GM21528 (cell line): ENCODE measurements at regions not wholly inside any gene's neighbourhood (a gene's known extent, or its start where the extent isn't known, plus 50 kb on each side); places are given as distances from the start of the nearest gene placed in this dataset.
"Not testable (repeated sequence)": the region's sequence is repeated elsewhere in the genome, so short reads cannot be mapped to it uniquely, and the experiment has no call there.

Source experiments
- ATAC-seq: cut with Tn5 transposase; IDR thresholded peaks from one replicate; pipeline ENCODE4 v1.9.1; 2021; ENCODE audit warnings: mild to moderate bottlenecking, moderate library complexity; ENCODE audit not compliant: unreplicated experiment, low FRiP score

DNA sequence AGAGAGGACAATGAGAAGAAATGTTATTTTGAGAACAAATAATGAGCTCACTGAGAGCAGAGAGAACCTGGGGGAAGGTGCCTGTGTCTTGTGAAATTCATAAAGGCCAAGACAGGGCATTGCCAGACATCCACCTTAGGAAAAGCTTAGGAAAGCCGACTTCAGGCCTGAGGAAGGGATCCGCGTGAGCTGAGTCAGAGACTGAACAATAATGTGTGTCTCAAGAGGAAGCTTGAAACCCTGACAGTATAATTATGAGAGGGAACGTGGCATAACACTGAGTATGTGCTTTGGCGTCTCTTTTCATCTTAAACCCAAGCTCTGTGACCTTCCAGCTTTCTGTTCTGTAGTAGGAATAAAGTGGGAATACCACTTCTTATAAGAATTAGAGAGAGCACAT, 307.2 kb downstream of the ACTR3B start:
- no peak for ATAC-seq

DNA sequence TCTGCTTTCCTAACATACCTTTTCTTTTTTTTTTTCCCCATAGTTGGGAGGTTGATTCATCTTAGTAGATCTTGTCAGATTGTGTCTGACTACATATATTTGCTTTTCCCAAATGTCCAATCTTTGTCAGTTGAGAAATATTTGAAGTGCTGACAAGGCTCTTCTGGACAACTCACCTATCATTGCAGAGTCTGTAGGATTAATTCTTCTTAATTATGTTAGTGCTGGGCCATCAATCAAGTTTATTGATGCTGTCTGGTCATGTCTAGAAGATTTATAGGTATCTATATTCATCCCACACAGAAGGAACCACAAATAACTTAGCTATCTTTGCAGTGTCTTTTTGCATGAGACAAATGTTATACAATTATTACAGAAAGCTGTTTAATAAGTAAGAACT, 310.6 kb downstream of the ACTR3B start:
- no peak for ATAC-seq

- no peak for ATAC-seq
Measured at GRCh38 chr7:153072806-153073205, 313.3 kb downstream of the ACTR3B start.

DNA sequence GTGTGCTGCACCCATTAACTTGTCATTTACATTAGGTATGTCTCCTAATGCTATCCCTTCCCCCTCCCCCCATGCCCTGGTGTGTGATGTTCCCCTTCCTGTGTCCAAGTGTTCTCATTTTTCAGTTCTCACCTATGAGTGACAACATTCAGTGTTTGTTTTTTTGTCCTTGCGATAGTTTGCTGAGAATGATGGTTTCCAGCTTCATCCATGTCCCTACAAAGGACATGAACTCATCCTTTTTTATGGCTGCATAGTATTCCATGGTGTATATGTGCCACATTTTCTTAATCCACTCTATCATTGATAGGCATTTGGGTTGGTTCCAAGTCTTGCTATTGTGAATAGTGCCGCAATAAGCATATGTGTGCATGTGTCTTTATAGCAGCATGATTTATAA, 316.7 kb downstream of the ACTR3B start:
- ATAC-seq, result not testable (repeated sequence)

GRCh38 chr7:153081496-153081895, 321.9 kb downstream of the ACTR3B start:
- ATAC-seq, result no peak

GRCh38 chr7:153084278-153084677, 324.7 kb downstream of the ACTR3B start:
- no peak for ATAC-seq

DNA sequence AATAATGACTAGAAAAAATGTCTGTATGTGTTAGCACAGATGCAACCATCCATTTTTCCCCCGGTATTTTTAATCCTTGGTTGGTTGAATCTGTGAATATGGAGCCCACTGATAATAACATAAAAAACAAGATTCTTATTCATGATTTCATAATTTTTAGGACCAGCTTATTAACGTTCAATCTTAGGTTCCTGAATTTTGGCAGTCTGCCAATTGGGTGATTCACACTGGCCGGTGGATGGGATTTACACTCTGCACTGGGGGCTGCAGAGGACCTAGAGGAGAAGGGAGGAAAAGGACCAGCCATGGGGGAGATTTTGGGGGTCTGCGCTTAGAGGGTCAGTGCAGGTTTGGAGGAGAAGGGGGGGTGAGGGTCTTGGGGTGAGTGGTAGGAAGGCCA, 327.9 kb downstream of the ACTR3B start:
- no peak for ATAC-seq

DNA sequence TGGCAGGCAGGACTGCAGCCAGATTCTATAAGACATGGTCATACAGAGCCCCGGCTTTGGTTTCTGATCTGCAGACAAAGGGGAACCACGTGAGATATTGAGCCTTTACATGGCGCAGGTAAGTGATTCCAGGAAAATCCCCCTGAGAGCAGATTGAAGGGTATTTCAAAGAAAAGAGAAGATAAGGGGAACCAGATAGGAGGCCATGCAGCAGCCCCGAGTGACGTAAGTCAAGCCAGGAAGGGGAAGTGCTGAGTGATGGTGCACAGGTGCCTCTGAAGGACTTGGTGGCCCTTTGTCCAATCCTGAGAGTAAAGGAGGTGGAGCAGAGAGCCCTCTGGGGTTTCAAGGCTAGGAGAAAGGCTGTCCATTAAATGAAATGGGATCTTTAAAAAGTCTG, 329.0 kb downstream of the ACTR3B start:
- ATAC-seq, result no peak

- ATAC-seq, result no peak
Measured at GRCh38 chr7:153090209-153090608, 330.7 kb downstream of the ACTR3B start.

- no peak for ATAC-seq
Measured at GRCh38 chr7:153090764-153091163, 331.2 kb downstream of the ACTR3B start.

DNA sequence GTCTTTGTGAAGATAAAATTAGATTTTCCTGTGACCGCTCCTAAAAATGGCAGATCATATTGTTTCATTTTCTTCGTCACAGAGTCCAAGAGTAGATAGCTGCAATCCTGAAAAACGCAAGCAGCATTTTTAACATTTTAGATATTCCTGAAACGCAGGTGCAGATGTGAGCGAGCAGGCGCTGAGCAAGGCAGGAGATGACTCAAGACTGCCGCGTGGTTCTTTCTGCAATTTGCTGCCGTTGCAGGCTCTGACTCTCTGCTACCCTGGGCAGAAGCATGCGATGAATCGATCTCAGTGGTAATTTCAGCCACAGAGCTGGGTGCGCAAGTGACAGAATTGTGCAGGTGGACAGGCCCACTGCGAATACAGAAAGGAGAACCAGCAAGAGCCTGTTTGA, 331.9 kb downstream of the ACTR3B start:
- no peak for ATAC-seq

GRCh38 chr7:153097511-153098201, 338.1 kb downstream of the ACTR3B start:
- no peak for ATAC-seq

- ATAC-seq, result no peak
Measured at GRCh38 chr7:153099235-153099634, 339.7 kb downstream of the ACTR3B start.

- no peak for ATAC-seq
Measured at GRCh38 chr7:153100691-153101237, 341.2 kb downstream of the ACTR3B start.

- no peak for ATAC-seq
Measured at GRCh38 chr7:153103202-153103601, 343.6 kb downstream of the ACTR3B start.

GRCh38 chr7:153107826-153108225, 348.3 kb downstream of the ACTR3B start:
- ATAC-seq, result no peak

DNA sequence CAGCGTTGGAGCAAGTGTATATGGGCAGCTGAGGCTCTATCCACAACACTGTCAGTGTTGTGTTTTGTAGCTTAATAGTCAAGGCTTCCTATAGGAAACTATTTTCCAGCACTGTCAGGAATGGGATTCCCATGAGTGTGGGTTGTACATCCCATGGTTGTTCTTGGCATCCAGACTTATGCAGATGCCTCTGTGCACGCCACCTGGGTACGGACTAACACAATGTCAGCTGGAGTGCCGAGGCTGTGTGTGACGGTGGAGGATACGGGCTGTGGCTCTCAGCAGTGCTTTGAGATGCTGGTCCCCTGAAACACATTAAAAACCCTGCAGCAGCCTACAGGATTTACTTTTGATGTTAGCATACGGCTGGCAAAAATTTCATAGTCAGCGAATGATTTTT, 350.0 kb downstream of the ACTR3B start:
- no peak for ATAC-seq

- no peak for ATAC-seq
Measured at GRCh38 chr7:153110606-153111005, 351.1 kb downstream of the ACTR3B start.

DNA sequence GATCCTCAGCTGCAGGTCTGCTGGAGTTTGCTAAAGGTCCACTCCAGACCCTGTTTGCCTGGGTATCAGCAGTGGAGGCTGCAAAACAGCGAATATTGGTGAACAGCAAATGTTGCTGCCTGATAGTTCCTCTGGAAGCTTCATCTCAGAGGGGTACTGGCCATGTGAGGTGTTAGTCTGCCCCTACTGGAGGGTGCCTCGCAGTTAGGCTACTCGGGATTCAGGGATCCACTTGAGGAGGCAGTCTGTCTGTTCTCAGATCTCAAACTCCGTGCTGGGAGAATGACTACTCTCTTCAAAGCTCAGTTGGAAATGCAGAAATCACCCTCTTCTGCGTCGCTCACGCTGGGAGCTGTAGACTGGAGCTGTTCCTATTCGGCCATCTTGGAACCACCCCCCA, 362.7 kb downstream of the ACTR3B start:
- ATAC-seq, result not testable (repeated sequence)

- ATAC-seq, result no peak
Measured at GRCh38 chr7:153130052-153130451, 370.5 kb downstream of the ACTR3B start.

- no peak for ATAC-seq
Measured at GRCh38 chr7:153151766-153152165, 392.2 kb downstream of the ACTR3B start.

- no peak for ATAC-seq
Measured at GRCh38 chr7:153152801-153153422, 393.4 kb downstream of the ACTR3B start.
